NT2/D1 (cell line): ENCODE measurements at regions not wholly inside any gene's neighbourhood (a gene's known extent, or its start where the extent isn't known, plus 50 kb on each side); places are given as distances from the start of the nearest gene placed in this dataset.

Experiments used
- DNase-seq: peaks from one replicate; pipeline ENCODE4 v3.0.0-alpha.2; 2011; ENCODE audit warnings: low read depth, low spot score
- H3K27me3 ChIP-seq: 2 replicates; pipeline ENCODE4 v1.6.0; 2011; ENCODE audit warnings: mild to moderate bottlenecking; ENCODE audit not compliant: insufficient read length, insufficient read depth
- H3K36me3 ChIP-seq: 2 replicates; pipeline ENCODE4 v1.6.1; 2011; ENCODE audit warnings: mild to moderate bottlenecking, low read length, mixed read lengths; ENCODE audit not compliant: insufficient read depth, insufficient read length
- H3K4me1 ChIP-seq: 2 replicates; pipeline ENCODE4 v1.5.1; 2011; ENCODE audit not compliant: insufficient read depth, insufficient read length
- H3K4me3 ChIP-seq: 2 replicates; pipeline ENCODE4 v1.5.1; 2011; ENCODE audit warnings: low read depth; ENCODE audit not compliant: insufficient read length
- H3K9ac ChIP-seq: 2 replicates; pipeline ENCODE4 v1.6.0; 2011; ENCODE audit warnings: low read depth; ENCODE audit not compliant: insufficient read length
- H3K9me3 ChIP-seq: 2 replicates; pipeline ENCODE4 v1.5.1; 2011; ENCODE audit warnings: mild to moderate bottlenecking, low read length; ENCODE audit not compliant: insufficient read depth
- SUZ12 ChIP-seq: IDR thresholded peaks from 2 replicates; pipeline ENCODE4 v1.6.1; 2011; ENCODE audit not compliant: insufficient read length, insufficient read depth; ENCODE audit errors: extremely low read depth
- YY1 ChIP-seq: IDR thresholded peaks from 2 replicates; pipeline ENCODE4 v1.6.1; 2011; ENCODE audit not compliant: insufficient read length, insufficient read depth
- ZNF274 ChIP-seq: IDR thresholded peaks from 2 replicates; pipeline ENCODE4 v1.6.1; 2011; ENCODE audit warnings: mild to moderate bottlenecking, low read depth, low read length

DNA sequence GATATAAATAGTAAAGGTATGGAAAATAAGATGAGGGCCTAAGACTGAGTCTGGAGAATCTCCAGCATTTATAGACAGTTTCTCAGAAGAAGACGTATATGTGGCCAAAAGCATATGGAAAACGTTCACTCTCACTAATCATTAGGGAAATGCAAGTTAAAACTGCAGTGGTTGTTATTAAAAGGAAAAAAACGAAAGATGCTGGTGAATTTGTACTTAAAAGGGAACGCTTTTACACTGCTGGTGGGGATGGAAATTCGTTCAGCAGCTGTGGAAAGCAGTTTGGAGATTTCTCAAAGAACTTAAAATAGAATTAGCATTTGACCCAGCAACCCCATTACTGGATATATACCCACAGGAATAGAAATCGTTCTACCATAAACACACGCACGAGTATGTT, 180.5 kb upstream of the CADM1 start:
- H3K36me3 ChIP-seq, result no peaks in the 10 kb centered on the region
- no peak for DNase-seq
- TF ChIP-seq YY1 (no peak), SUZ12 (no peak), ZNF274 (no peak)
- no peaks in the 10 kb centered on the region for H3K27me3 ChIP-seq
- peaks cover 2% of the 10 kb centered on the region for H3K4me1 ChIP-seq
- H3K9ac ChIP-seq, result no peak overlapping the region
- no peaks in the 10 kb centered on the region for H3K9me3 ChIP-seq
- no peak overlapping the region for H3K4me3 ChIP-seq

- no peak for DNase-seq
- TF ChIP-seq YY1 (no peak), ZNF274 (no peak)
- Histone ChIP-seq H3K27me3 (no peaks in the 10 kb centered on the region), H3K36me3 (no peaks in the 10 kb centered on the region), H3K9ac (no peak overlapping the region), H3K4me1 (peaks cover 2% of the 10 kb centered on the region), H3K4me3 (no peak overlapping the region), H3K9me3 (no peaks in the 10 kb centered on the region)
Observed at GRCh38 chr11:115684135-115684534, 179.9 kb upstream of the CADM1 start.

- H3K36me3 ChIP-seq, result no peaks in the 10 kb centered on the region
- peaks cover 2% of the 10 kb centered on the region for H3K4me1 ChIP-seq
- no peaks in the 10 kb centered on the region for H3K9me3 ChIP-seq
- no peaks in the 10 kb centered on the region for H3K27me3 ChIP-seq
- H3K9ac ChIP-seq, result no peak overlapping the region
- TF ChIP-seq ZNF274 (no peak), SUZ12 (no peak), YY1 (no peak)
- no peak overlapping the region for H3K4me3 ChIP-seq
- no peak for DNase-seq
Observed at GRCh38 chr11:115682888-115683287, 178.7 kb upstream of the CADM1 start.

DNA sequence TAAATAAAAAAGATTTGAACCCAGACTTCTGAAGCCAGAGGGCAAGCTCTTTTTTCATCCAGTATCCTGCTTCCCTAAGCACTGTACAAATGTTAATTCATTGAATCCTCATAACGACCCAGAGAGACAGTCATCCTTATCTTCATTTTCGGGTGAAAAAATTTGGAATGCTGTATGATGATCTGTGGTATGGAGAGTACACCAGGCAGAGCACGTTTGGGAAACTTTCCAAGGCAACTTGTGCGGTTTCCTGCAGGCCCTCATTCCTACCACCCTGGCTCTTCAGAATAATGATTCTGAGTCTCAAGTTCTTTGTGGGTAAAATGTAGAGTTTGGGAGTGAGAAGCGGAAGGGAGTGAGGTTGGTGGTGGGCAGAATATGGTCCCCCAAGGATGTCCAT, 177.9 kb upstream of the CADM1 start:
- Histone ChIP-seq H3K4me1 (peaks cover 2% of the 10 kb centered on the region), H3K27me3 (no peaks in the 10 kb centered on the region), H3K9me3 (no peaks in the 10 kb centered on the region), H3K36me3 (no peaks in the 10 kb centered on the region), H3K9ac (no peak overlapping the region), H3K4me3 (no peak overlapping the region)
- DNase-seq, result no peak
- no peak for TF ChIP-seq YY1
- TF ChIP-seq ZNF274, result no peak
- TF ChIP-seq SUZ12, result no peak

- H3K9ac ChIP-seq, result no peak overlapping the region
- H3K9me3 ChIP-seq, result no peaks in the 10 kb centered on the region
- no peaks in the 10 kb centered on the region for H3K36me3 ChIP-seq
- no peak overlapping the region for H3K4me3 ChIP-seq
- no peaks in the 10 kb centered on the region for H3K27me3 ChIP-seq
- H3K4me1 ChIP-seq, result peaks cover 6% of the 10 kb centered on the region
- TF ChIP-seq SUZ12, result no peak
- no peak for DNase-seq
Observed at GRCh38 chr11:115679945-115680344, 175.7 kb upstream of the CADM1 start.

DNA sequence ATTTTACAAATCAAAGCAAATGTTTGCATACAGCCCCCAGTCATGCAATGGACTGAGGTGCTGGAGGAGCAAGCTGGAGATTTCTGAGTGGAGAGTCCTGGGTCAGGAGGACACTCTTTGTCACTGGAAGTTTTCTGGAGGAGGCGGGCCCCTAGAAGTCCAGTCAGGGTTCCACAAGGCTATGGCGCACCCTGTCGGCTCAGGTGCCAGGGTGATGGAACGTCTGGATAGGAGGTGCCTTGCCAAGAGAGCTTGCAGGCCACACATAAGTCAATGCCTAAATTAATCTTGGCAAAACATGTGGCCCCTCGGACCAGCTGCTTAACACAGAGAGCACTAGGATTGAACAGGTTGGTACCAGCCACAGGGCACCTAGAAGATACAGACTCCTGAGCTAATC, 174.7 kb upstream of the CADM1 start:
- H3K27me3 ChIP-seq, result no peaks in the 10 kb centered on the region
- peaks cover 6% of the 10 kb centered on the region for H3K4me1 ChIP-seq
- no peak for DNase-seq
- TF ChIP-seq SUZ12 (no peak), YY1 (no peak), ZNF274 (no peak)
- no peak overlapping the region for H3K9ac ChIP-seq
- H3K4me3 ChIP-seq, result no peak overlapping the region
- H3K36me3 ChIP-seq, result no peaks in the 10 kb centered on the region
- no peaks in the 10 kb centered on the region for H3K9me3 ChIP-seq

- Histone ChIP-seq H3K4me3 (no peak overlapping the region), H3K9me3 (no peaks in the 10 kb centered on the region), H3K4me1 (peaks cover 6% of the 10 kb centered on the region), H3K9ac (no peak overlapping the region), H3K27me3 (no peaks in the 10 kb centered on the region), H3K36me3 (no peaks in the 10 kb centered on the region)
- no peak for TF ChIP-seq SUZ12
- no peak for TF ChIP-seq ZNF274
- TF ChIP-seq YY1, result no peak
- DNase-seq, result no peak
Observed at GRCh38 chr11:115677190-115677589, 173.0 kb upstream of the CADM1 start.

DNA sequence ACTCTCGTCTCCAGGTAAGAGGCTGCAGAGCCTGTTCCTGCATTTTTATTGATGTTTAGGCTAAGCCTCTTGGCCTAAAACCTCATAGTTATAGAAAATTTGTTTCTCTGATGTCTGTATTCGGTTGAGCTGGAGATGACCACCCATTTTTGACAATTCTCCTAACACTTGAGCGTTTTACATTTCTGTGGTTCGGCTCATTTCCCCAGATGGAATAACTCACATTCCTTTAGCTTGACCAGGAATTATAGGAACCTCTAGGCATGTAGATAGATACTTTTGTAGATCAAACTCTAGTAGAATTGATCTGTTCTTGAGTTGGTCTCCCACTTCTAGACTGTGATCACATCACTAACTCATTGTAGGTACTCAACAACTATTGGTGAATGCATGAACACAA, 172.6 kb upstream of the CADM1 start:
- Histone ChIP-seq H3K27me3 (no peaks in the 10 kb centered on the region), H3K9ac (no peak overlapping the region), H3K36me3 (no peaks in the 10 kb centered on the region), H3K9me3 (no peaks in the 10 kb centered on the region), H3K4me3 (no peak overlapping the region), H3K4me1 (peaks cover 6% of the 10 kb centered on the region)
- no peak for DNase-seq
- no peak for TF ChIP-seq SUZ12
- no peak for TF ChIP-seq ZNF274
- TF ChIP-seq YY1, result no peak
